NCI-H524 (cell line): ENCODE measurements at regions not wholly inside any gene's neighbourhood (a gene's known extent, or its start where the extent isn't known, plus 50 kb on each side); places are given as distances from the start of the nearest gene placed in this dataset.

Experiments used
- DNase-seq, 2 experiments: peaks; one replicate each; lab custom pipeline; 2025; lab: John Stamatoyannopoulos, UW

- DNase-seq: no peak
Measured at GRCh38 chr21:17446737-17447136, 66.1 kb upstream of the CXADR start.

GRCh38 chr21:17449701-17450100, 63.1 kb upstream of the CXADR start:
- no peak for DNase-seq

GRCh38 chr21:17451364-17451891, 61.4 kb upstream of the CXADR start:
- DNase-seq: no peak

GRCh38 chr21:17454315-17455027, 58.4 kb upstream of the CXADR start:
- peak; percentile 96 to 97 for DNase-seq

- peak in 1 of 2 experiments; percentile 62 for DNase-seq
Measured at GRCh38 chr21:17455028-17455353, 57.9 kb upstream of the CXADR start.

GRCh38 chr21:17455451-17455850, 57.4 kb upstream of the CXADR start:
- DNase-seq: peak in 1 of 2 experiments; percentile 29

GRCh38 chr21:17458279-17458678, 54.6 kb upstream of the CXADR start:
- DNase-seq: no peak

GRCh38 chr21:17460094-17460493, 52.7 kb upstream of the CXADR start:
- no peak for DNase-seq

GRCh38 chr21:17461014-17461413, 51.8 kb upstream of the CXADR start:
- no peak for DNase-seq

- no peak for DNase-seq
Measured at GRCh38 chr21:17461582-17461981, 51.3 kb upstream of the CXADR start.

GRCh38 chr21:17462276-17462981, 50.4 kb upstream of the CXADR start:
- no peak for DNase-seq
